Effector memory CD8-positive, alpha-beta T cell (primary cell): ENCODE measurements at regions not wholly inside any gene's neighbourhood (a gene's known extent, or its start where the extent isn't known, plus 50 kb on each side); places are given as distances from the start of the nearest gene placed in this dataset.

Experiments used
- ATAC-seq: fragments of 150-1000 bp; cut with Tn5 transposase; replicated peaks from 2 replicates; pipeline ENCODE4 v1.10.0; 2021; ENCODE audit warnings: mild to moderate bottlenecking, moderate library complexity
- DNase-seq, 3 experiments: peaks; one replicate each; pipeline ENCODE4 v3.0.0; 2021
- H3K27ac Mint-ChIP-seq, 2 donors: one replicate each; pipeline ENCODE4 v1.8.0; 2022; ENCODE audit warnings: mild to moderate bottlenecking in 2 of 2, mixed read lengths in 2 of 2, moderate library complexity in 2 of 2
- H3K27me3 Mint-ChIP-seq, 2 donors: one replicate each; pipeline ENCODE4 v1.8.0; 2022; ENCODE audit warnings: mixed read lengths in 2 of 2
- H3K36me3 Mint-ChIP-seq: one replicate; pipeline ENCODE4 v1.8.0; 2022; ENCODE audit warnings: mild to moderate bottlenecking, moderate library complexity, mixed read lengths; ENCODE audit not compliant: insufficient read depth
- H3K4me1 Mint-ChIP-seq, 2 donors: one replicate each; pipeline ENCODE4 v1.8.0; 2022; ENCODE audit warnings: low read depth in 2 of 2, mixed read lengths in 2 of 2
- H3K4me3 Mint-ChIP-seq, 2 donors: one replicate each; pipeline ENCODE4 v1.8.0; 2022; ENCODE audit warnings: mild to moderate bottlenecking in 2 of 2, mixed read lengths in 2 of 2, moderate library complexity in 2 of 2
- H3K9me3 Mint-ChIP-seq, 2 donors: one replicate each; pipeline ENCODE4 v1.8.0; 2022; ENCODE audit warnings: mixed read lengths in 2 of 2

- Mint-ChIP-seq H3K4me1 (no peaks in the 10 kb centered on the region), H3K36me3 (no peaks in the 10 kb centered on the region), H3K27ac (no peak overlapping the region), H3K9me3 (peaks cover 0 to 11% of the 10 kb centered on the region in 2 donors), H3K4me3 (no peak overlapping the region), H3K27me3 (no peaks in the 10 kb centered on the region)
- ATAC-seq (no peak), DNase-seq (no peak)
Measured at GRCh38 chr12:24127919-24128721, 178.7 kb upstream of the SOX5 start.

- no peaks in the 10 kb centered on the region for H3K36me3 Mint-ChIP-seq
- no peak overlapping the region for H3K4me3 Mint-ChIP-seq
- ATAC-seq (no peak), DNase-seq (no peak)
- H3K4me1 Mint-ChIP-seq, result no peaks in the 10 kb centered on the region
- H3K27me3 Mint-ChIP-seq, result no peaks in the 10 kb centered on the region
- H3K9me3 Mint-ChIP-seq, result peaks cover 0 to 19% of the 10 kb centered on the region in 2 donors
- no peak overlapping the region for H3K27ac Mint-ChIP-seq
Measured at GRCh38 chr12:24125280-24125679, 175.8 kb upstream of the SOX5 start.

- ATAC-seq (no peak), DNase-seq (no peak)
- no peaks in the 10 kb centered on the region for H3K27me3 Mint-ChIP-seq
- H3K4me3 Mint-ChIP-seq, result no peak overlapping the region
- no peak overlapping the region for H3K27ac Mint-ChIP-seq
- no peaks in the 10 kb centered on the region for H3K36me3 Mint-ChIP-seq
- H3K9me3 Mint-ChIP-seq, result peaks cover 0 to 19% of the 10 kb centered on the region in 2 donors
- H3K4me1 Mint-ChIP-seq, result no peaks in the 10 kb centered on the region
Measured at GRCh38 chr12:24121911-24122310, 172.4 kb upstream of the SOX5 start.

- peaks cover 0 to 7% of the 10 kb centered on the region in 2 donors for H3K9me3 Mint-ChIP-seq
- H3K4me3 Mint-ChIP-seq, result no peak overlapping the region
- ATAC-seq (no peak), DNase-seq (no peak)
- H3K4me1 Mint-ChIP-seq, result no peaks in the 10 kb centered on the region
- no peaks in the 10 kb centered on the region for H3K27me3 Mint-ChIP-seq
- H3K36me3 Mint-ChIP-seq, result no peaks in the 10 kb centered on the region
- no peak overlapping the region for H3K27ac Mint-ChIP-seq
Measured at GRCh38 chr12:24118668-24119067, 169.2 kb upstream of the SOX5 start.

- Mint-ChIP-seq H3K4me3 (no peak overlapping the region), H3K27ac (no peak overlapping the region), H3K4me1 (no peaks in the 10 kb centered on the region), H3K36me3 (no peaks in the 10 kb centered on the region), H3K9me3 (peaks cover 0 to 7% of the 10 kb centered on the region in 2 donors), H3K27me3 (no peaks in the 10 kb centered on the region)
- ATAC-seq (no peak), DNase-seq (no peak)
Measured at GRCh38 chr12:24116548-24116947, 167.1 kb upstream of the SOX5 start.

- DNase-seq (no peak), ATAC-seq (no peak)
- Mint-ChIP-seq H3K4me3 (no peak overlapping the region), H3K36me3 (no peaks in the 10 kb centered on the region), H3K27ac (no peak overlapping the region), H3K4me1 (no peaks in the 10 kb centered on the region), H3K27me3 (no peaks in the 10 kb centered on the region), H3K9me3 (no peaks in the 10 kb centered on the region)
Measured at GRCh38 chr12:24113701-24114100, 164.2 kb upstream of the SOX5 start.

GRCh38 chr12:24111616-24112015 is 162.1 kb upstream of the SOX5 start:
- ATAC-seq (no peak), DNase-seq (no peak)
- Mint-ChIP-seq H3K4me1 (no peaks in the 10 kb centered on the region), H3K36me3 (no peaks in the 10 kb centered on the region), H3K9me3 (no peaks in the 10 kb centered on the region), H3K27ac (no peak overlapping the region), H3K27me3 (no peaks in the 10 kb centered on the region), H3K4me3 (no peak overlapping the region)

GRCh38 chr12:24111086-24111485 is 161.6 kb upstream of the SOX5 start:
- Mint-ChIP-seq H3K36me3 (no peaks in the 10 kb centered on the region), H3K9me3 (no peaks in the 10 kb centered on the region), H3K4me3 (no peak overlapping the region), H3K27me3 (no peaks in the 10 kb centered on the region), H3K4me1 (no peaks in the 10 kb centered on the region), H3K27ac (no peak overlapping the region)
- ATAC-seq (no peak), DNase-seq (no peak)

GRCh38 chr12:24109381-24110039 is 160.0 kb upstream of the SOX5 start:
- ATAC-seq (no peak), DNase-seq (no peak)
- H3K4me3 Mint-ChIP-seq, result no peak overlapping the region
- H3K36me3 Mint-ChIP-seq, result no peaks in the 10 kb centered on the region
- no peaks in the 10 kb centered on the region for H3K9me3 Mint-ChIP-seq
- H3K27ac Mint-ChIP-seq, result no peak overlapping the region
- H3K27me3 Mint-ChIP-seq, result no peaks in the 10 kb centered on the region
- no peaks in the 10 kb centered on the region for H3K4me1 Mint-ChIP-seq

- no peaks in the 10 kb centered on the region for H3K4me1 Mint-ChIP-seq
- H3K9me3 Mint-ChIP-seq, result no peaks in the 10 kb centered on the region
- DNase-seq (no peak), ATAC-seq (no peak)
- no peak overlapping the region for H3K27ac Mint-ChIP-seq
- H3K27me3 Mint-ChIP-seq, result no peaks in the 10 kb centered on the region
- no peaks in the 10 kb centered on the region for H3K36me3 Mint-ChIP-seq
- no peak overlapping the region for H3K4me3 Mint-ChIP-seq
Measured at GRCh38 chr12:24102676-24103075, 153.2 kb upstream of the SOX5 start.

GRCh38 chr12:24099576-24099975 is 150.1 kb upstream of the SOX5 start:
- no peak overlapping the region for H3K27ac Mint-ChIP-seq
- ATAC-seq, result no peak
- H3K27me3 Mint-ChIP-seq, result no peaks in the 10 kb centered on the region
- no peak for DNase-seq
- H3K4me3 Mint-ChIP-seq, result no peak overlapping the region
- no peaks in the 10 kb centered on the region for H3K4me1 Mint-ChIP-seq
- H3K36me3 Mint-ChIP-seq, result no peaks in the 10 kb centered on the region
- H3K9me3 Mint-ChIP-seq, result peaks cover 0 to 2% of the 10 kb centered on the region in 2 donors

- Mint-ChIP-seq H3K27me3 (no peaks in the 10 kb centered on the region), H3K4me1 (no peaks in the 10 kb centered on the region), H3K9me3 (peaks cover 0 to 5% of the 10 kb centered on the region in 2 donors), H3K4me3 (no peak overlapping the region), H3K36me3 (no peaks in the 10 kb centered on the region), H3K27ac (no peak overlapping the region)
- DNase-seq, result no peak
- no peak for ATAC-seq
Measured at GRCh38 chr12:24095245-24095644, 145.8 kb upstream of the SOX5 start.

GRCh38 chr12:24089510-24089890 is 140.0 kb upstream of the SOX5 start:
- Mint-ChIP-seq H3K36me3 (no peaks in the 10 kb centered on the region), H3K9me3 (peaks cover 0 to 3% of the 10 kb centered on the region in 2 donors), H3K27me3 (no peaks in the 10 kb centered on the region), H3K4me1 (no peaks in the 10 kb centered on the region), H3K27ac (no peak overlapping the region), H3K4me3 (no peak overlapping the region)
- no peak for DNase-seq
- ATAC-seq, result no peak

GRCh38 chr12:24088751-24089509 is 139.5 kb upstream of the SOX5 start:
- ATAC-seq (no peak), DNase-seq (no peak)
- Mint-ChIP-seq H3K9me3 (peaks cover 2 to 4% of the 10 kb centered on the region in 2 donors), H3K36me3 (no peaks in the 10 kb centered on the region), H3K27me3 (no peaks in the 10 kb centered on the region), H3K4me3 (no peak overlapping the region), H3K4me1 (no peaks in the 10 kb centered on the region), H3K27ac (no peak overlapping the region)
